ENCODE measurements at regions not wholly inside any gene's neighbourhood (a gene's known extent, or its start where the extent isn't known, plus 50 kb on each side); places are given as distances from the start of the nearest gene placed in this dataset.

- H3K4me3 ChIP-seq (ENCODE audit: low read depth, low read length, poor library complexity, severe bottlenecking) = no peak overlapping the region
- no peak for DNase-seq (ENCODE audit: low spot score)
- no peaks in the 10 kb centered on the region for H3K4me1 ChIP-seq (ENCODE audit: insufficient read depth, low read length, poor library complexity, severe bottlenecking)
- intact Hi-C loops (cut with micrococcal nuclease; ENCODE audit: unreplicated experiment) = no loop called here
- CTCF ChIA-PET = no interaction called here
- H3K9me3 ChIP-seq (ENCODE audit: low read depth, low read length, poor library complexity, severe bottlenecking) = no peaks in the 10 kb centered on the region
- TF ChIP-seq EZH2 (IDR thresholded peaks at IDR 0.05; ENCODE audit: borderline replicate concordance, low read depth, low read length, poor library complexity, severe bottlenecking) (no peak), CTCF (conservative IDR thresholded peaks at IDR 0.05; ENCODE audit: low read depth, low read length) (no peak)
- H3K27me3 ChIP-seq (replicated peaks; ENCODE audit: insufficient read depth, low read depth, low read length, poor library complexity) = no peaks in the 10 kb centered on the region
- no peak overlapping the region for H3K27ac ChIP-seq (ENCODE audit: low read depth, low read length, poor library complexity, severe bottlenecking)
- no peaks in the 10 kb centered on the region for H3K36me3 ChIP-seq (ENCODE audit: insufficient read depth, low read length, poor library complexity, severe bottlenecking)
- BruUV-seq (replicated peaks) = no TSS peak
- POLR2A ChIA-PET (ENCODE audit: low non-redundant PET) = no interaction called here
Observed at GRCh38 chr5:103617090-103617489, 54.5 kb upstream of the NUDT12 start.

GRCh38 chr5:103612545-103612944 lies 50.0 kb upstream of the NUDT12 start:
- Histone ChIP-seq H3K27ac (ENCODE audit: low read depth, low read length, poor library complexity, severe bottlenecking) (no peak overlapping the region), H3K4me1 (ENCODE audit: insufficient read depth, low read length, poor library complexity, severe bottlenecking) (no peaks in the 10 kb centered on the region), H3K27me3 (replicated peaks; ENCODE audit: insufficient read depth, low read depth, low read length, poor library complexity) (no peaks in the 10 kb centered on the region), H3K4me3 (ENCODE audit: low read depth, low read length, poor library complexity, severe bottlenecking) (no peak overlapping the region), H3K36me3 (ENCODE audit: insufficient read depth, low read length, poor library complexity, severe bottlenecking) (no peaks in the 10 kb centered on the region), H3K9me3 (ENCODE audit: low read depth, low read length, poor library complexity, severe bottlenecking) (no peaks in the 10 kb centered on the region)
- no peak for DNase-seq (ENCODE audit: low spot score)
- POLR2A ChIA-PET (ENCODE audit: low non-redundant PET) = no interaction called here
- BruUV-seq (replicated peaks) = no TSS peak
- CTCF ChIA-PET = no interaction called here
- TF ChIP-seq EZH2 (IDR thresholded peaks at IDR 0.05; ENCODE audit: borderline replicate concordance, low read depth, low read length, poor library complexity, severe bottlenecking) = no peak
- TF ChIP-seq CTCF (conservative IDR thresholded peaks at IDR 0.05; ENCODE audit: low read depth, low read length) = no peak
- intact Hi-C loops (cut with micrococcal nuclease; ENCODE audit: unreplicated experiment) = no loop called here

Data from A673 (cell line).